ENCODE measurements at regions not wholly inside any gene's neighbourhood (a gene's known extent, or its start where the extent isn't known, plus 50 kb on each side); places are given as distances from the start of the nearest gene placed in this dataset.

- TF ChIP-seq CTCF (IDR thresholded peaks at IDR 0.05), result no peak
- no peak for TF ChIP-seq POLR2A (IDR thresholded peaks at IDR 0.05)
Measured at GRCh38 chr10:120085096-120085796, 192.7 kb downstream of the SEC23IP start.
